GF-D8 (cell line): ENCODE measurements at regions not wholly inside any gene's neighbourhood (a gene's known extent, or its start where the extent isn't known, plus 50 kb on each side); places are given as distances from the start of the nearest gene placed in this dataset.
"Not testable (repeated sequence)": the region's sequence is repeated elsewhere in the genome, so short reads cannot be mapped to it uniquely, and the experiment has no call there.

ENCODE experiments used
- DNase-seq: peaks from one replicate; lab custom pipeline; 2025; lab: John Stamatoyannopoulos, UW

DNA sequence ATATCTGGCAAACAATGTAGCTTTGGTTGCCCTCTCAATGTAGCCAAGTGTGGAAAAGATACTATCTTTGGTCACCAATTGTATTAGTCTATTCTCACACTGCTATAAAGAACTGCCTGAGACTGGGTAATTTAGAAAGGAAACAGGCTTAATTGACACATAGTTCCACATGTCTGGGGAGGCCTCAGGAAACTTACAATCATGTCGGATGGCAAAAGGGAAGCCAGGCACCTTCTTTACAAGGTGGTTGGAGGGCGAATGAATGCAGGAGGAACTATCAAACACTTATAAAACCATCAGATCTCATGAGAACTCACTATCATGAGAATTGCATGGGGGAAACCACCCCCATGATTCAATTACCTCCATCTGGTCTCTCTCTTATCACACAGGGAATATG lies 133.1 kb upstream of the TBCA start:
- DNase-seq = no peak

DNA sequence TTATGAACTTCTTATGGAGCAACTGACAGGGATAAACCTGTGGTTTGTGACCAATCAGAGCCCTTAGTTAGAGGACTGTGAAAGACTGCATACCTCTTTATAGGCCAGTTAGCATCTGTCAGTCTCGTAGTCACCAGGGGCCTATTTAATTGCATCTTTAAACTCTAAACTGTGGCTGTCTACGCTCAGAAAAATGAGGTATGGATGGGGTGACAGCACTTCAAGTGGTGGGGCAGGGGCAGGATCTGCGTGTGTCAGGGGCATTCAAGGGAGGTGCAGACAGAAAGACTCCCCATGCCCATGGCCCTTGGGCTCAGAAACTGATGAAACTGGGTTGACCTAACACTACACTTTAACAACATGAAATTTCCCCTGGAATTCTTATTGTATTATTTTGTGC lies 132.6 kb upstream of the TBCA start:
- DNase-seq = no peak

DNA sequence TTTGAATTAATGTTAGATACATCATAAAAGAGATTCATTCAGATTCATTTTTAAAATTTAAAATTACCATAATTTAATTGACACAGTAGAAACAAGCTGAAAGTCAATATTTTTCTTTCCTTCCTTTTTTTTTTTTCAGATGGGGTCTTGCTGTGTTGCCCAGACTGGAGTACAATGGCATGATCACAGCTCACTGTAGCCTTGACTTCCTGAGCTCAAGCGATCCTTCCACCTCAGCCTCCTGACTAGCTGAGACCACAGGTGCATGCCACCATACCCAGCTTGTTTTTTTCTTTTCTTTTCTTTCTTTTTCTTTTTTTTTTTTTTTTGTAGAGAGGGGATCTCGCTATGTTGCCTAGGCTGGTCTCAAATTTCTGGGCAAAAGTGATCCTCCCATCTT lies 131.6 kb upstream of the TBCA start:
- DNase-seq = no peak

DNA sequence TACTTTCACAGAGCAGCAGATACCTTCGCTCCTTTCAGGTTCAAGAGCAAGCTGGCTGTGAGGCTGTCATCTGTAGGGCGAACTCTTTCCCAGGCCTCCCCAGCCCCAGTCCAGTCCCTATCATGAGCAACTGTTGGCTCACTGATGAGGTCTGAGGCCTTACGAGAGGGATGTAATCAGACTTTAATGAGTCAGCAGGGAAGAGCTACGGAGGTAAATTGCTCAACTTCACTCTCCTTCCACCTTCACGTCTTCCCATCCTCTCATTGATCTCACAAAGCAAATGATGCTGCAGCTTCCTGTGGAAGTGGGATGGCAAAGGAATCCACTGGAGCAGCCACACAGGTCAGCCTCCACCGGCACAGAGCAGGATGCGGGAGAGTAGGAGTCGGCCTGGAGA lies 130.7 kb upstream of the TBCA start:
- DNase-seq = no peak

DNA sequence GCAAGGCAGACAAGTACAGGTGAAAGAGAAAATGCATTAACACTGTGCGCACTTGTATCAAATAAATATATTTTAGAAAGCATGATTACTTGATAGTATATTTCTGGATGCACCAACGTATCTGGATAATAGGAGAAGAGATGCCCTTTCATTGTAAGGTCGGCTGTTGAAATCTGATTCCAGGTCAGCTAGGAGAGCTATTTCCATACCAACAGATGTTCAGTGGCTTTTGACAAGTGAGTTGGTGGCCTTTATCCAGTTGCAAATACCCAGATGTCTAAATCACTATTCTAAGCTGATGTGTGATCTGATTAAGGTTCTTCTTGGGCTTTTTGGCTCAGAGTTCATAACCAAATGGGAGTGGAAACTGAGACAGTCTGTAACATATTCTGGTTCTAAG lies 128.2 kb upstream of the TBCA start:
- DNase-seq = no peak

DNA sequence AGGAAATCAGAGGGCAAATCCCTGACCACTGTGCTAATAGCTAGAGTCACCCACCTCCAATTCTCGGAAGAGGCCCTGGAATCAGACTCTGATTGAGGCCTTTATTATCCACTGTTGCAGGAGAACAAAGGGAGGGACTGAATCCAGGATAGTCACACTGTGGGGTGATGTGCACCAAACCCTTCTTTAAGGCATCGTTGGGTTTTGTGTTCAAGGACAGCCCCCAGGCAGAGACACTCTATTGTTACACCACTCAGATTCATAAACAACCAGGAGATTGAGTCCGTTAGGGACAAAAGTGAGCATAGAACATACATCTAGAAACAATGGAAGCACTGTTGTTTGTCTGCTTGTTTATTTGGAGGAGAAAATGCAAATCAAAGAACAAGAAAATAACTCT lies 124.6 kb upstream of the TBCA start:
- DNase-seq = no peak

DNA sequence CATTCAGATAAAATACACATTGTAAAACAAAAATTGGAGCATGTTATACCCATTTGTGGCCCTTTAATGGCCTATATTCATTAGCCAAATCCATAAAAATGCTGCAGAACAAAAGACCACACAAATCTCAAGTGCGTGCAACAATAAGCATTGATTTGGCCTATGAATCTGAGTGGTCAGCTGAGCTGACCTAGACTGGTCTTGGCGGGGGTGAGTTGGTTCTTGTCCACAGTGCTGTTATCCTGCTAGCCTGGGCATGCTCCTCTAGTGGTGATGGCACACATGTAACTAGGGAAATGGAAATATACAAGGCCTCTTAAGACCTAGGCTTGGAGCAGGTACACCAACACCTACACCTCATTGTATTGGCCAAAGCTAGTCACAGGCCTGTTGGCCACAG lies 122.2 kb upstream of the TBCA start:
- no peak for DNase-seq

DNA sequence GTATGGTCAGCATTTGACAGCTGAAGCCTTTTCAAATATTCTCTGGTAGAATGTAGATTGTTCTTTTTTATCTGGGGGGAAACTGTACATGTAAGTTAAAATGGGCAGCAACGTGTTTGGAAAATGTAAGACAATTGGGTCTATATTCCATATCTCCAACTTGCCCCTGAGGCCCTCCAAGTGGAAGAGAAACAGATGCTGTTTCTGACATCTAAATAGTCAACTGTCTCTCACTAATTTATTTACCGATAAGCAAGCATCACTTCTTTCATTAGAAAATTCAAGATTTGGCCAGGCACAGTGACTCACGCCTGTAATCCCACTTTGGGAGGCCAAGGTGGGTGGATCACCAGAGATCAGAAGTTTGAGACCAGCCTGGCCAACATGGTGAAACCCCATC lies 120.2 kb upstream of the TBCA start:
- DNase-seq = no peak

DNA sequence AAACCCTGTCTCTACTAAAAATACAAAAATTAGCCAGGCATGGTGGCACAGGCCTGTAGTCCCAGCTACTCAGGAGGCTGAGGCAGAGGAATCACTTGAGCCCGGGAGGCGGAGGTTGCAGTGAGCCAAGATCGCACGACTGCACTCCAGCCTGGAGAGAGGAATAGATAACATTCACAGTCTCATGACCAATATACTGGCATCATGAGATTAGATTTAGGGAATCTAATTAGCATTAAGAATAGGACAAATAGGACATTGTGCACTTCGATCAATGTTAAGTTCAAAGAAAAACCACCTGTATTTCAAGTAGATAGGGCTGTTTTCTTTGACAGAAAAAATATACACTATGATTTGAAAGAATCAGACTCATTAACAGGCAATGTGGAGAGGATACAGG lies 118.0 kb upstream of the TBCA start:
- not testable (repeated sequence) for DNase-seq

DNA sequence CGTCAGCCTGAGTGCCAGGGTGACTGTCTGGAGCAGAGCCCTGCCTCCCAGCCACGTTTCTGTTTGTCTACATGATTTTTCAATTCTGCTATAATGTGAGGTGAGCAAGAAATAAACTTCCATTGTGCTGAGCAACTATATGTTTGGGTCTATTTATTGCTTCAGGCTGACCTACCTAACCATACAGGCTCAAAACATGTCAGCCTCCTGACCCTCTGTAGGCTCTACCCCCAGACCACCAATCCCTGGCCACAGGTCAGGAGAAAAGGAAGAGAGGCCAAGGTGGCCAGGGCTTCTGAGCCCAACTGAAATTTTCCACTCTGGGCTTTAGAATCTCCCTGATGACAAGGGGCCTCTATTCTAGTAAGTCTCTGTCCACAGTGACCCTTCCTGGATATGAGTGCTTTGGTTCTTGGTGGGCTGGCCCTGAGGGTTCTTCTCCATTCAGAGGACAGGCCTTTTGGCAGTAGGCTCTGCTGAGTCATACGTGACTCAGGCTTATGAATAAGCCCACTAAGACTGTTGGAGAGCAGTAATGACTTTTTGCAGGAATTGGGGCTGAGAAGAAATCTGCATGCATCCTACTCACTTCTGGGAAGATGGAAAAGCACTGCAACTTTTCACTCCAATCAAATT lies 117.2 kb upstream of the TBCA start:
- DNase-seq = no peak

DNA sequence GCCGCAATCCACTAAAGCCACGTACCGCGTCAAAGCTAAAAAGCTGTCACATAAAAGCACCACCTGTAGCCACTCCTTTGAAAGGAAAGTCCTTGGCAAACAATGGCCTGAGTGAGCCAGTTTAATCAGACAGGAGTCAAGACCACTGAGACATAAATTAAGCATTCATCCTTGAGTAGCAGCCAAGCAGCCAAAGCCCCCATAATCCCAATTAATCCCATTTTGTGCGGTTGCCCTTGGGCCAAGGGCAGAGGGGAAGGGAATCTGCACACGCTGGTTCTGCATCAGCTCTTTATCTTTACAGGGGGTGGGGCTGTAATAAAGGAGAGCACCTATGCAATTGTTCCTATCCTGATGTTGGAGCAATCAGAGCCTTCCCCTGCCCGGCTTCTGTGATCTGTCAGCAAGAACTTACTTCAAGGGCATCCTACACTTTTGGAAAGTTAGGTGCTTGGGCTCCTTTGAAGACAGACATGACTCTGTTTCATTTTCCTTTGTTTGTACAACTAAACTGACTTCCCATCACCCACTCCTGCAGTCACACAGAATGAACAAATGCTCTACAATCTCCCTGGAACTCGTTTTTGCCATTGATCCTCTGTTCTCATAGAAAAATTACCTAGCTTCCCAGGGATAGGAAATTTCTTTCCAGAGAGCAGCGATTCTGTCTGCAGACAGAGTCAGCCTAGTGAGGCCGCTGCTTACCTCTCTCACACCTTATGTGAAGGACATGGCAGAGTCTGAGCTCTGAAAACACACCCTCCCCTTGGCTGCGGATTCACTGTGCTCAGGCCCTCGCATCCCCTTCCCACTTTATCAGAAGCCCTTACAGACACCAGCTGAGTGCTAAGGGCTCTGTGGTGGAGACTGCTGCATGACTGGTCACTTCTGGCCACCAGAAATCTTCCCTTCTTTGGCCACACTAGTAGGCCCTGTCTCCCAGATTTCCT lies 116.2 kb upstream of the TBCA start:
- DNase-seq = no peak

DNA sequence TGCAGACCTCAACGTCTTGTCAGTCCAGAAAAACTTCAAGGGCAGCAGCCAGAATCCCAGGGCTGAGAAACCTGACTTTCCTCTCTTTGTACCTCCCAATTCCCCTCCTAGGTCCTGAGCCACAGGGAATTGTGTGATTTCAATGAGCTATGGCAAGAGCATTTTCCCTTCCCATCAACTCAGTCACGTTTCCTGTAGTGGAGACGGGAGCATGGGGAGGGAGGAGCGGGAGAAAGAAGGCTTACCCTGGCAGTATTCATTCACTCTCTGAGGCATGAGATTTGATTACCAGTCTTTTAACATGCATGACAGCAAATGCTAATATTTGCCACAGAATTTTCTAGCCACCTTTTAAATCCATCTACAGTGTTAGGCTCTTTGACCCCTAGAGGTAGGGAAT lies 109.4 kb upstream of the TBCA start:
- DNase-seq = no peak

DNA sequence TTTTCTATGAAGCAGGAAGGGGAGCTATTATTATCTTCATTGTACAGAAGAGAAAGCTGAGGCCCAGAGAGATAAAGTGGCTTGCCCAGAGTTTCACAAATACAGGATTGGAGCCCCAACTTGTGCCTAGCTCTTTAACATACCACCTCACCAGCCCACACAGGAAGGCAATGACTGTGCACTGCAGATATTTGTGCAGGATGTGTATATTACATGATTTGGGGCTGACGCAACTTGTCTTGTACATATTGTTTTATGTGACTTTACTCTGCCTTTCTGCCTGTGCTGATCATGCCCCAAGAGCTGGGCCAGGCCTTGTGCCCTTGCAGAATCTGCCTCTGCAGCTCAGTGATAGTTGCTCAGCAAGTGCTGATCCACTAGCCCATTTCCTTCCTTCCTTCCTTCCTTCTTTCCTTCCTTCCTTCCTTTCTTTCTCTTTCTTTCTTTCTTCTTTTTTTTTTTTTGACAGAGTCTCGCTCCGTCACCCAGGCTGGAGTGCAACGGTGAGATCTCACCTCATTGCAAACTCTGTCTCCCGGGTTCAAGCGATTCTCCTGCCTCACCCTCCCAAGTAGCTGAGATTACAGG lies 106.6 kb upstream of the TBCA start:
- peak; percentile 1 for DNase-seq

DNA sequence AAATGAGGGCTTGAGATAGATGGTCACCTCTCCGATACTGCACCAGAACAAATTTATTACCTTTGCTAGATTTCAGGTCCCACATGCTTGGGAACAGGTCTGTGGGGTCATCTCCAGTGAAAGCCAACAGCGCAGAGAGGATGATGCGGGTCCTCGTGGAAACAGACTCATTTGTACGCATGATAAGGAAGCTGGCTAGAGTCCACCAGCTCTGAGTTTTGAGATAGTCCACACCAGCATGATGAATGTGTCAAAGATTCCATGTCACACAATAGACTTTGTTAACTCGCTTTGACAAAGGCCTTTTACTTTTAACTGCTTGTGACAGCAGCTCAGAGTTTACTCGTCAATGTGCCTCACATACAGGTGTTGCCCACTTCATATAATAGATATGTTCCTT lies 105.4 kb upstream of the TBCA start:
- DNase-seq = no peak

DNA sequence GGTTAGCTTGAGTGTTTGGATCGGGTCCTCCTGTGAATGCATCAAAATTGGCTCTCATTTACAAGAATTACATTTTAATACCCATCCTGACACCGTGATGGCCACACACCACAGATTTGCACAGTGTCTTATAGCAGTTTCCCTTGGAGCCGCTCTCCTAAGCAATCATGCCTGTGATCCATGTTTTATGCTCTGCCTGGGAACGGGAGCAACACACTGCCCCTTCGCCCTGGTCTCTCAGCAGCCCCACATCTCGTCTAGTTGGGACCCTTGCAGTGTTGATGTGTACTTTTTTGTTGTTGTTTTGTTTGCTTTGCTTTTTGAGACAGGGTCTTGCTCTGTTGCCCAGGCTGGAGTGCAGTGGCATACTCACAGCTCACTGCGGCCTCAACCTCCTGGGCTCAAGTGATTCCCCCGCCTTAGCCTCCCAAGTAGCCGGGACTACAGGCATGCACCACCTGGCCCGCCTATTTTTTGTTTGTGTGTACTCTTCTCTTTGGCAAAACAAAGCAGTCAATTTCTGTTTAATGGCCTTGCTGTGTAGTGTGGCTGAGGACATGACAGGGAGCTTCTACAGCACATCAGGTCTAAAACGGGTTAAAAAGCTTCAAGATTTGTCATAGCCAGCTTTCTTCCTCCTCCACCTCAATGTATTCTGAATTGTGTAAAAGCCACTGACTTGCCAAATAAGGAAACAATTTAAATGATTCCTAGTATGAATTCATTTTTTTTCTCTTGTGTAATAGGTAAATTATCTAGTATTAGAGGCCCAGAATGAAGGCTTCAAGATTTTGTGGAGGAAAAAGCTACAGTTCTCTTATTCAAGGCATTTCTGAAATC lies 101.6 kb upstream of the TBCA start:
- DNase-seq = no peak

DNA sequence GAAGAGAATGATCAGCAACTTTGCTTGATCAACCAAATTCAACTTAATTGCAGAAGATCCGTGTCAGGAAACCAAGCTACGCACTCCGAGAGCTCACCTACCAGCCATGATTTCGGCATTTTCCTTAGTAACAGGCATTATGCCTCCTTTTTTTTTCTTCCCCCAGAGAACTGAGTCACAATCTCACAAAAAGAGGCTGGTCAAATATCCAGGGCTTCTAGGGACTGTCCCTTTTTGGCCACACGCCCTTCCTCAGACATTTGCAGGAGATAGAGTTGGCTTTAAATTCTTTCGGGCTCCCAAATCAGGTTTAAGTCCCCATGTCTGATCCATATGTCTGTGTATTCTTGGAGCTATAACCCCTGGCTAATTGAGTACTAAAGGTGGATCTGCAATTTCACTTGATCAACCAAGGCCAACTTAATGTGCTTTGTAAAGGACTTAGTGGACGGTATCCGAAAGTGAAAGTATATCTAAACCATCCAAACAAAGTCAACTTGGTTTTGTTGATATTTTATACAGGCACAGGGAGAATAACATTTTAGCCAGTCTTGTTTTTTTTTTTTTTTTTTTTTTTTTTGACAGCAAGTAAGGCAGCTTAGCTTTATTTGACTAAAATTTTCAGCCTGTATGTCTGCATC lies 100.8 kb upstream of the TBCA start:
- DNase-seq = no peak

DNA sequence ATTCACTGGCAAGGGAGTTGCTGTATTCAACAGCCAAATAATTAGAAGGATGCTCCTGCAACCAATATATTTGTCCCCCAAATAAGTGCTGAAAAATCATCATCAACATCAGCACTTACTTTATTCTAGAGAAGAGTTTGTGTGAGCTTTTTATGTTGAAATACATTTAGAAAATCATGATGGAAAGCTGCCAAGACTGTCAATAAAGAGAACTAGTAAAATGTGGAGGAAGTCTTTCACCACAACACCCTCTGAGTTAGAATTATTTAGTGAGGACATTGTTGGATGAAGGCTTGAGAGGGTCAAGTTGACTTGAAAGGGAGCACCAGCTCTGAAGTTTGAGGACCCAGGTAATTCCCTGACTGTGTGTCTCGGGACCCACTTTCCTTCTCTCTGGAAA lies 100.2 kb upstream of the TBCA start:
- DNase-seq = no peak

DNA sequence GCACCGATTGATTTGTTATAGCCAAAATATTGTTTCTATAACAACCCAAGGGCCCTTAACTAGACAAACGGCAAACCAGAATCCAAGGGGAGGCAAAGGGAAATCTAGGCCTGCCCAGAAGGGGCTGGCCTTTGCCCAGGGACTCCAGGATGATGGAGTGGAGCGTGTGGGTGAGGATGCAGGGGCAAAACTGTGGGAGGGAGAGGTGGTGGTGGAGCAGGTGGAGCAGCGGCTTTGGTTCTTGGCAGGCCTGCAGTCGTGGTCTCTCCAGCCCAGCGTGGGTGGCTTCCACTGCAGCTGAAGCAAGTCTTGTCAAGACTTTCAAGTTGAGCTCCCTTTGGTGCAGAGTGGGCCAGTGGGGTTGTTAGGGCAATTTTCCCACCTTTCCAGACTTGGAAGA lies 98.6 kb upstream of the TBCA start:
- no peak for DNase-seq

DNA sequence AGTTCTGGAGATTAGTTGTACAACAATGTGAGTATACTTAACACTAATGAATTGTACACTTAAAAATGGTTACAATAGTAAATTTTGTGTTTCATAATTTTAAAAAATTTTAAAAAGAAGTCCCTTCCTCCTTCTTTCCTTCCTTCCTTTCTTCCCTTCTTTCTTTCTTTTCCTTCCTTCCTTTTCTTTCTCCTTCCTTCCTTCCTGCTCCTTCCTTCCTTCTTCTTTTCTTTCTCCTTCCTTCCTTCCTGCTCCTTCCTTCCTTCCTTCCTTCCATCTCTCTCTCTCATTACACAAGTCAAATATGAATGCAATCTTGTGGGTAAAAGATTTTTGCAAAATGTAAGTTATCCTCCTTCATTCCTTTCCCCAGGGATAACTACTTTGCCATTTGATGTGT lies 97.1 kb upstream of the TBCA start:
- DNase-seq = no peak

DNA sequence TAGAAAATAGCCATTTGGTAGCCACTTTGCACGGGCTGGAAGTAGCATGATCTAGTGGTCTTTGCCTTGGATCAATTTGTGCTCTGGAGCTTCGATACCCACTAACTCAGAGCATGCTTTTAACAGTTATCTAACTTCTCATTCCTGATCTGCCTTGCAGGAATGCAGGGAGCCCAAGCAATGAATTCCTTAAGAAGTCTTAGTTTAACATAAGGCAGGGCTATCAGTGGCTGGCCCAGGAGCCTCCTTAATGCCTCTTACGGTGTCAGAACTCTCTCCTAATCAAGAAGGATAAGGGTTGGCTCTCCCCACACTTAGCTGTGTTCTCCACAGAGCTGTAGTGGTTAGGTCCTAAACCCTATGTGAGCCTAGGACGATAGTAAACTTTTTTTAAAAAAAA lies 95.8 kb upstream of the TBCA start:
- DNase-seq = no peak

DNA sequence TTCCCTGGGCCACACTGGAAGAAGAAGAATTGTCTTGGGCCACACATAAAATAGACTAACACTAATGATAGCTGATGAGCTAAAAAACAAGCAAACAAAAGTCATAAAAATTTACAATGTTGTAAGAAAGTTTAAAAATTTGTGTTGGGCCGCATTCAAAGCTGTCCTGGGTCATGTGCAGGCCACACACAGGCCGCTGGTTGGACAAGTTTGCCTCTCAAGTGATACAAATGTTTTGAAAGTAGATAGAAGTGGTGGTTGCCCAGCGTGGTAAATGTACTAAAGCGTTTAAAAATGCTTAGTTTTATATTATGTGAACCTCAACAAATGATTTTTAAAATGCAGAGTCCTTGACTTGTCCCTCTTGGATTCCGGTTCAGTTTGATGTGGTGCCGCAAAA lies 94.9 kb upstream of the TBCA start:
- DNase-seq = no peak
